ENCODE measurements at regions not wholly inside any gene's neighbourhood (a gene's known extent, or its start where the extent isn't known, plus 50 kb on each side); places are given as distances from the start of the nearest gene placed in this dataset.

DNA sequence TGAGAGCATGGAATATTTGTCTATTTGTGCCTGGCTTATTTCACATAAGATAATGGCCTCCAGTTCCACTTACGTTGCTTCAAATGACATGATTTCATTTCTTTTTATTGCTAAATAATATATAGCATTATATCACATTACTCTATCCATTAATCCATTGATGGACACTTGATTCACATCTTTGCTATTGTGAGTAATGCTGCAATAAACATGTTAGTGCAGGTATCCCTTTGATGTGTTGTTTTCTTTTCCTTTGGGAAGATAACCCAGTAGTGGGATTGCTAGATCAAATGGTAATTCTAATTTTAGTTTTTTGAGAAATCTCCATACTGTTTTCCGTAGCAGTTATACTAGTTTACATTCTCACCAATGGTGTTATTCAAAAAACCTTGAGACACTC lies 1343.3 kb upstream of the TMEFF2 start:
- H2AFZ ChIP-seq (ENCODE audit: low read length): no peak overlapping the region
- BruUV-seq (replicated peaks): no TSS peak
- no peaks in the 10 kb centered on the region for H4K20me1 ChIP-seq (ENCODE audit: low read length)
- no peak overlapping the region for H3K4me2 ChIP-seq (ENCODE audit: low read length)
- DNase-seq: no peak
- H3K4me3 ChIP-seq (ENCODE audit: low read length): no peak overlapping the region
- no peaks in the 10 kb centered on the region for H3K79me2 ChIP-seq (ENCODE audit: low read length)
- H3K9ac ChIP-seq (ENCODE audit: low read length): no peak overlapping the region
- ATAC-seq: no peak
- intact Hi-C loops (cut with micrococcal nuclease): no loop called here
- ChIA-PET POLR2A (ENCODE audit: unreplicated experiment) (no interaction called here), CTCF (no interaction called here)
- H3K9me3 ChIP-seq (ENCODE audit: low read length): no peaks in the 10 kb centered on the region
- no peaks in the 10 kb centered on the region for H3F3A ChIP-seq (ENCODE audit: low read length, unreplicated experiment)
- H3K4me1 ChIP-seq (ENCODE audit: insufficient read depth, low read length): no peaks in the 10 kb centered on the region
- TF ChIP-seq EZH2phosphoT487 (IDR thresholded peaks at IDR 0.05; ENCODE audit: borderline replicate concordance, low read length): no peak
- no peak for TF ChIP-seq CTCF (conservative IDR thresholded peaks at IDR 0.05; ENCODE audit: low read depth, low read length)
- no peak for TF ChIP-seq EZH2 (IDR thresholded peaks at IDR 0.05; ENCODE audit: low read length, unreplicated experiment)
- H3K27me3 ChIP-seq (ENCODE audit: low read length): no peaks in the 10 kb centered on the region
- H3K36me3 ChIP-seq (ENCODE audit: low read depth, low read length): no peaks in the 10 kb centered on the region
- H3K27ac ChIP-seq (ENCODE audit: low read length): no peak overlapping the region
- no peaks in the 10 kb centered on the region for H3K9me2 ChIP-seq (replicated peaks; ENCODE audit: low read length)

DNA sequence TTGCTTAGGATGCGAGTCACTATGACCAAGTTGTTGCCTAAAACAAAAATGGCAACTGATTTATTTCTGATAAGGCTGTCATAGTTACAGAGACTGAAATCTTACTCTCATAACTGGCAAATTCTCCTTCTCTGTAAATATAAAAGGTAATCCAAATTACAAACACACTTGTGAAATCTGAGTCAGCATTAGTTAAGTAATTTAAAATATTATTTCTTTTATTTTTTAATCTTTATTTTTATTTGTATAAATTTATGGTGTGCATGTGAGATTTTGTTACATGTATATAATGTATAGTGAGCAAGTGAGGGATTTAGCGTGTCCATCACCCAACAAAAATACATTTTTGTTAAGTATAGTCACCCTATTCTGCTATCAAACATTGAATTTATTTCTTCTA lies 1342.8 kb upstream of the TMEFF2 start:
- Histone ChIP-seq H3K9me2 (replicated peaks; ENCODE audit: low read length) (no peaks in the 10 kb centered on the region), H3K27ac (ENCODE audit: low read length) (no peak overlapping the region), H3K27me3 (ENCODE audit: low read length) (no peaks in the 10 kb centered on the region), H3F3A (ENCODE audit: low read length, unreplicated experiment) (no peaks in the 10 kb centered on the region), H3K4me1 (ENCODE audit: insufficient read depth, low read length) (no peaks in the 10 kb centered on the region), H3K36me3 (ENCODE audit: low read depth, low read length) (no peaks in the 10 kb centered on the region), H3K79me2 (ENCODE audit: low read length) (no peaks in the 10 kb centered on the region), H3K4me3 (ENCODE audit: low read length) (no peak overlapping the region), H3K9ac (ENCODE audit: low read length) (no peak overlapping the region), H2AFZ (ENCODE audit: low read length) (no peak overlapping the region), H3K9me3 (ENCODE audit: low read length) (no peaks in the 10 kb centered on the region), H4K20me1 (ENCODE audit: low read length) (no peaks in the 10 kb centered on the region), H3K4me2 (ENCODE audit: low read length) (no peak overlapping the region)
- no peak for ATAC-seq
- TF ChIP-seq EZH2phosphoT487 (IDR thresholded peaks at IDR 0.05; ENCODE audit: borderline replicate concordance, low read length) (no peak), CTCF (conservative IDR thresholded peaks at IDR 0.05; ENCODE audit: low read depth, low read length) (no peak), EZH2 (IDR thresholded peaks at IDR 0.05; ENCODE audit: low read length, unreplicated experiment) (no peak)
- intact Hi-C loops (cut with micrococcal nuclease): no loop called here
- POLR2A ChIA-PET (ENCODE audit: unreplicated experiment): no interaction called here
- peak; percentile 15 for DNase-seq
- no TSS peak for BruUV-seq (replicated peaks)
- CTCF ChIA-PET: no interaction called here

DNA sequence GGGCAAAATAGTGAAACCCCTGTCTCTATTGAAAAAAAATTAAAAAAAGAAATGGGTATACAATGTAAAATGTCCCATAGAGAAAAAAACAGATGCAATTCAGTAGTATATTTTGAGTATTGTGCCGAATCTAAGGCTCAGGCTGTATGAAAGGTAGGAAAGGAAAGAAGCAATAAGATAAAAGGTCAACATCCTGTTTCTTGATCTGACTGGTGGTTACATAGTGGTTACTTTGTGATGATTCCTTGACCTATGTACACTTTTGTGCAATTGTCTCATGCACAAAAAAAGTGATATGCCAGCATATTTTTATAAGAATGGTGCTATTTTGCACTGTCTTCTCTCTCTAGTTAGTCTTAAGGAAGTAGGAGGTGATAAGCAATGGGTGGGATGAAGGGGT lies 1333.7 kb upstream of the TMEFF2 start:
- Histone ChIP-seq H2AFZ (ENCODE audit: low read length) (no peak overlapping the region), H3K9me2 (replicated peaks; ENCODE audit: low read length) (no peaks in the 10 kb centered on the region), H3K36me3 (ENCODE audit: low read depth, low read length) (no peaks in the 10 kb centered on the region), H3K27me3 (ENCODE audit: low read length) (no peaks in the 10 kb centered on the region), H3K9ac (ENCODE audit: low read length) (no peak overlapping the region), H3F3A (ENCODE audit: low read length, unreplicated experiment) (no peaks in the 10 kb centered on the region), H4K20me1 (ENCODE audit: low read length) (no peaks in the 10 kb centered on the region), H3K4me1 (ENCODE audit: insufficient read depth, low read length) (peaks cover 7% of the 10 kb centered on the region; the same call in 1 of the 2 replicates), H3K27ac (ENCODE audit: low read length) (no peak overlapping the region), H3K9me3 (ENCODE audit: low read length) (no peaks in the 10 kb centered on the region), H3K4me2 (ENCODE audit: low read length) (no peak overlapping the region), H3K79me2 (ENCODE audit: low read length) (no peaks in the 10 kb centered on the region), H3K4me3 (ENCODE audit: low read length) (no peak overlapping the region)
- TF ChIP-seq EZH2 (IDR thresholded peaks at IDR 0.05; ENCODE audit: low read length, unreplicated experiment) (no peak), CTCF (conservative IDR thresholded peaks at IDR 0.05; ENCODE audit: low read depth, low read length) (no peak), EZH2phosphoT487 (IDR thresholded peaks at IDR 0.05; ENCODE audit: borderline replicate concordance, low read length) (no peak)
- intact Hi-C loops (cut with micrococcal nuclease): no loop called here
- POLR2A ChIA-PET (ENCODE audit: unreplicated experiment): no interaction called here
- CTCF ChIA-PET: no interaction called here
- DNase-seq: no peak
- ATAC-seq: no peak
- no TSS peak for BruUV-seq (replicated peaks)
